PC-3 (cell line): ENCODE measurements at regions not wholly inside any gene's neighbourhood (a gene's known extent, or its start where the extent isn't known, plus 50 kb on each side); places are given as distances from the start of the nearest gene placed in this dataset.

Experiments
- ATAC-seq: fragments of 200-7000 bp; cut with Tn5 transposase; 2 replicates; pipeline ENCODE4 v1.9.1; 2020; ENCODE audit warnings: mild to moderate bottlenecking, moderate library complexity
- BruUV-seq: library from RNA; stranded (reverse); fragments of 400-500 nt; replicated peaks from 2 replicates; lab custom pipeline; 2021; lab: Mats Ljungman, UMichigan
- CTCF ChIA-PET: fragments of 300-600 bp; sonication (Branson Sonifier 250); formaldehyde crosslinking; loops from one replicate; lab custom pipeline; 2022; ENCODE audit warnings: antibody characterized with exemption; lab: Charles Lee
- POLR2A ChIA-PET: fragments of 300-600 bp; sonication (Branson Sonifier 250); formaldehyde crosslinking; loops from one replicate; lab custom pipeline; 2022; ENCODE audit warnings: antibody characterized with exemption; ENCODE audit not compliant: unreplicated experiment; lab: Charles Lee
- DNase-seq: peaks from one replicate; pipeline ENCODE4 v3.0.0-alpha.2; 2015
- H2AFZ ChIP-seq: fragments of 300-600 bp; sonication (generic); 2 replicates; pipeline ENCODE4 v1.6.0; 2016; ENCODE audit warnings: antibody characterized with exemption, low read length
- H3F3A ChIP-seq: fragments of 300-600 bp; sonication (generic); one replicate; pipeline ENCODE4 v1.6.0; 2017; ENCODE audit warnings: antibody characterized with exemption, low read length, control low read depth, mild to moderate bottlenecking; ENCODE audit not compliant: unreplicated experiment
- H3K27ac ChIP-seq: fragments of 300-600 bp; sonication (generic); 2 replicates; pipeline ENCODE4 v1.5.1; 2016; ENCODE audit warnings: mild to moderate bottlenecking, low read length
- H3K27me3 ChIP-seq: fragments of 300-600 bp; sonication (generic); 2 replicates; pipeline ENCODE4 v1.6.1; 2016; ENCODE audit warnings: low read length, mixed read lengths
- H3K36me3 ChIP-seq: fragments of 300-600 bp; sonication (generic); 2 replicates; pipeline ENCODE4 v1.6.1; 2016; ENCODE audit warnings: low read depth, mixed run types, low read length, mixed read lengths
- H3K4me1 ChIP-seq: fragments of 300-600 bp; sonication (generic); 2 replicates; pipeline ENCODE4 v1.5.1; 2016; ENCODE audit warnings: low read length; ENCODE audit not compliant: insufficient read depth
- H3K4me2 ChIP-seq: fragments of 300-600 bp; sonication (generic); 2 replicates; pipeline ENCODE4 v1.6.0; 2016; ENCODE audit warnings: low read length
- H3K4me3 ChIP-seq: fragments of 300-600 bp; sonication (generic); 2 replicates; pipeline ENCODE4 v1.5.1; 2016; ENCODE audit warnings: mild to moderate bottlenecking, low read length, mixed read lengths
- H3K79me2 ChIP-seq: fragments of 300-600 bp; sonication (generic); 2 replicates; pipeline ENCODE4 v1.6.1; 2017; ENCODE audit warnings: low read length, mixed read lengths
- H3K9ac ChIP-seq: fragments of 300-600 bp; sonication (generic); 2 replicates; pipeline ENCODE4 v1.6.0; 2016; ENCODE audit warnings: mild to moderate bottlenecking, low read length
- H3K9me2 ChIP-seq: fragments of 300-600 bp; sonication (generic); replicated peaks from 2 replicates; pipeline ENCODE4 v1.6.1; 2016; ENCODE audit warnings: mixed run types, low read length, mixed read lengths
- H3K9me3 ChIP-seq: fragments of 300-600 bp; sonication (generic); 2 replicates; pipeline ENCODE4 v1.6.1; 2016; ENCODE audit warnings: low read length, mixed read lengths
- H4K20me1 ChIP-seq: fragments of 300-600 bp; sonication (generic); 2 replicates; pipeline ENCODE4 v1.6.1; 2016; ENCODE audit warnings: low read length, mixed read lengths
- EZH2 ChIP-seq: fragments of 300-600 bp; sonication (generic); IDR thresholded peaks from one replicate; pipeline ENCODE4 v1.6.1; 2017; ENCODE audit warnings: antibody characterized with exemption, mild to moderate bottlenecking, low read length; ENCODE audit not compliant: unreplicated experiment
- EZH2phosphoT487 ChIP-seq: fragments of 300-600 bp; sonication (generic); IDR thresholded peaks from 2 replicates; pipeline ENCODE4 v1.6.1; 2018; ENCODE audit warnings: mild to moderate bottlenecking, antibody characterized with exemption, low read length, borderline replicate concordance
- intact Hi-C: fragments of 100-400 bp; cut with micrococcal nuclease; formaldehyde crosslinking; loops from 2 replicates; pipeline ENCODE4 v1.9.0; 2023
- TF ChIP-seq, protein P1 (sequence below): fragments of 300-600 bp; sonication (generic); conservative IDR thresholded peaks from 2 replicates; pipeline ENCODE4 v1.5.1; 2017; ENCODE audit warnings: antibody characterized with exemption, low read depth, mild to moderate bottlenecking, low read length

DNA sequence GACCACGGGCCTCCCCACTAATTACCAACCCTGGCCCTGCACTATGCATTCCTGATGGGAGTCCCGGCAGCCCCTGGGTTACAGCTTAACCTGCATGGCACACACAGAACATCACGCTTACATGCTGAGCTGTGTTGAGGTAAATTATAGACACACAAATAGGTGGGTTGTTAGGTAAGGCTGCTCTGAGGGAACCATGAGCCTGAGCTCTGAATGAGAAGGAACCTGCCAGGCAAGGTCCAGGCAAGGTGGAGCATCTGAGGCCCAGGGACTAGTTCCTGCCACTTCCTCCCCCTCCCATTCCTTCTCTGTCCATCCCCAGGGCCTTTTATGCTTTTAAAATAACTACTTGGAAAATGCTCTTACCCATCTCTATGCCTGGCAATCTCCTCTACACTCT is 82.7 kb upstream of the ESRRB start:
- ChIA-PET POLR2A (no interaction called here), CTCF (no interaction called here)
- Histone ChIP-seq H3K27ac (no peak overlapping the region), H3K27me3 (peaks cover 33% of the 10 kb centered on the region; the same call in 1 of the 2 replicates), H3K9me3 (no peaks in the 10 kb centered on the region), H3K79me2 (no peaks in the 10 kb centered on the region), H3K4me1 (no peaks in the 10 kb centered on the region), H3K9ac (no peak overlapping the region), H3K4me2 (no peak overlapping the region), H3K4me3 (no peak overlapping the region), H4K20me1 (no peaks in the 10 kb centered on the region), H2AFZ (no peak overlapping the region), H3F3A (no peaks in the 10 kb centered on the region), H3K9me2 (no peaks in the 10 kb centered on the region), H3K36me3 (no peaks in the 10 kb centered on the region)
- TF ChIP-seq EZH2phosphoT487 (no peak), EZH2 (no peak)
- TF ChIP-seq, protein P1, sequence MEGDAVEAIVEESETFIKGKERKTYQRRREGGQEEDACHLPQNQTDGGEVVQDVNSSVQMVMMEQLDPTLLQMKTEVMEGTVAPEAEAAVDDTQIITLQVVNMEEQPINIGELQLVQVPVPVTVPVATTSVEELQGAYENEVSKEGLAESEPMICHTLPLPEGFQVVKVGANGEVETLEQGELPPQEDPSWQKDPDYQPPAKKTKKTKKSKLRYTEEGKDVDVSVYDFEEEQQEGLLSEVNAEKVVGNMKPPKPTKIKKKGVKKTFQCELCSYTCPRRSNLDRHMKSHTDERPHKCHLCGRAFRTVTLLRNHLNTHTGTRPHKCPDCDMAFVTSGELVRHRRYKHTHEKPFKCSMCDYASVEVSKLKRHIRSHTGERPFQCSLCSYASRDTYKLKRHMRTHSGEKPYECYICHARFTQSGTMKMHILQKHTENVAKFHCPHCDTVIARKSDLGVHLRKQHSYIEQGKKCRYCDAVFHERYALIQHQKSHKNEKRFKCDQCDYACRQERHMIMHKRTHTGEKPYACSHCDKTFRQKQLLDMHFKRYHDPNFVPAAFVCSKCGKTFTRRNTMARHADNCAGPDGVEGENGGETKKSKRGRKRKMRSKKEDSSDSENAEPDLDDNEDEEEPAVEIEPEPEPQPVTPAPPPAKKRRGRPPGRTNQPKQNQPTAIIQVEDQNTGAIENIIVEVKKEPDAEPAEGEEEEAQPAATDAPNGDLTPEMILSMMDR = no peak
- BruUV-seq = no TSS peak
- DNase-seq = no peak
- intact Hi-C loops = no loop called here
- ATAC-seq = no peak

DNA sequence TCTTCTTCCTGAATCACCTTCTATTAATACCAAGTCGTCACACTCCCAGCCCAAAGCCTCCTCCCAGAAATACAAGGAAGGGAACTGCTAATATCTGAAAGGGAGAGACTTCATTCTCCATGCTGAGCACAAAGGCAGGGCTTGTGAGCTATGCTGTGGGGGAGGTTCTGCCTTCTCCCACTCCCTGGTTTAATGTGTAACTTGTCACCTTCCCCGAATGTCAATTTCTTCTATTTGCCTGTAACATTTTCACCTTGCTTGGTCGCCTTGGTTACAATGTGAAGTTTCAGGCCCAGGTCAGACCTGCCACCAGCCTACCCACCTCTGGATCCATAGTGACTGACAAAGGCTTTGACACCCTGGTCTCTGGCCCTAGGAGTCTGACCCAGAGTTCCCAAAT is 82.0 kb upstream of the ESRRB start:
- no peak overlapping the region for H3K4me2 ChIP-seq
- no peak overlapping the region for H3K4me3 ChIP-seq
- no peak overlapping the region for H2AFZ ChIP-seq
- H3K9me3 ChIP-seq = no peaks in the 10 kb centered on the region
- ATAC-seq = no peak
- H3K9ac ChIP-seq = no peak overlapping the region
- ChIA-PET POLR2A (no interaction called here), CTCF (no interaction called here)
- no peak for TF ChIP-seq EZH2phosphoT487
- TF ChIP-seq EZH2 = no peak
- TF ChIP-seq, protein P1 = no peak
- no peaks in the 10 kb centered on the region for H3K36me3 ChIP-seq
- no peaks in the 10 kb centered on the region for H3K4me1 ChIP-seq
- H4K20me1 ChIP-seq = no peaks in the 10 kb centered on the region
- no peaks in the 10 kb centered on the region for H3K9me2 ChIP-seq
- DNase-seq = no peak
- H3F3A ChIP-seq = no peaks in the 10 kb centered on the region
- H3K27ac ChIP-seq = no peak overlapping the region
- BruUV-seq = no TSS peak
- H3K79me2 ChIP-seq = no peaks in the 10 kb centered on the region
- intact Hi-C loops = no loop called here
- H3K27me3 ChIP-seq = peaks cover 38% of the 10 kb centered on the region; the same call in 1 of the 2 replicates

DNA sequence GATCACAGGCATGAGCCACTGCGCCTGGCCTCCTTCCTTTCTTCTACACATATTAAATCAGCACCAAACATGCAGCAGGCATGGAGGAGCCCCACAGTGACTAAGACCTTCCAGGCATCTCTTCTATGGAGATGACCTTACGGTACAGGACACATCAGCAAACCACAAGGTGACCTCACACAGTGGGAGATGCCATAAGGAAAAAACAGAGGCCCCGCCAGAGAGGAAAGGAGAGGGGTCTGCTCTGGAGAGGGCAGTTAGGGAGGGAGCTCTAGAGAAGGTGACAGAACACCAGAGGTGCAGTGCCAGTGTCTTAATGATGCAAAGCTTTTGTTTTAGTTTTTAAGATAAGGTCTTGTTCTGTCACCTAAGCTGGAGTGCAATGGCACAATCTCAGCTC is 81.1 kb upstream of the ESRRB start:
- ChIA-PET POLR2A (no interaction called here), CTCF (no interaction called here)
- ATAC-seq (no peak), DNase-seq (no peak)
- no peaks in the 10 kb centered on the region for H3K4me1 ChIP-seq
- H3K36me3 ChIP-seq = no peaks in the 10 kb centered on the region
- no peaks in the 10 kb centered on the region for H3K9me3 ChIP-seq
- no peak overlapping the region for H3K27ac ChIP-seq
- intact Hi-C loops = no loop called here
- TF ChIP-seq EZH2phosphoT487 (no peak), EZH2 (no peak)
- TF ChIP-seq, protein P1 = no peak
- H2AFZ ChIP-seq = no peak overlapping the region
- no peaks in the 10 kb centered on the region for H3K9me2 ChIP-seq
- H3F3A ChIP-seq = no peaks in the 10 kb centered on the region
- no peak overlapping the region for H3K9ac ChIP-seq
- H3K79me2 ChIP-seq = no peaks in the 10 kb centered on the region
- H3K27me3 ChIP-seq = peaks cover 39% of the 10 kb centered on the region; the same call in 1 of the 2 replicates
- H3K4me3 ChIP-seq = no peak overlapping the region
- H3K4me2 ChIP-seq = no peak overlapping the region
- no TSS peak for BruUV-seq
- H4K20me1 ChIP-seq = no peaks in the 10 kb centered on the region
